Stimulated activated CD8-positive, alpha-beta memory T cell treated with anti-CD3 and anti-CD28 coated beads, Interleukin-12 subunit alpha, Interleukin-12 subunit beta, amount 100 ng/mL, for 24 hours (primary cell): ENCODE measurements at regions not wholly inside any gene's neighbourhood (a gene's known extent, or its start where the extent isn't known, plus 50 kb on each side); places are given as distances from the start of the nearest gene placed in this dataset.
"Not testable (repeated sequence)": the region's sequence is repeated elsewhere in the genome, so short reads cannot be mapped to it uniquely, and the experiment has no call there.

Experiments used
- DNase-seq: peaks from one replicate; pipeline ENCODE4 v3.0.0-alpha.2; 2020; ENCODE audit errors: extremely low read depth

GRCh38 chr11:31958076-31958735 is 132.7 kb upstream of the RCN1 start:
- peak; percentile 5 for DNase-seq

GRCh38 chr11:31957674-31958073 is 133.2 kb upstream of the RCN1 start:
- no peak for DNase-seq

- DNase-seq, result no peak
Observed at GRCh38 chr11:31956310-31956709, 134.6 kb upstream of the RCN1 start.

GRCh38 chr11:31955838-31956237 is 135.0 kb upstream of the RCN1 start:
- no peak for DNase-seq

GRCh38 chr11:31953803-31954327 is 137.0 kb upstream of the RCN1 start:
- no peak for DNase-seq

- not testable (repeated sequence) for DNase-seq
Observed at GRCh38 chr11:31949733-31950200, 138.6 kb upstream of the PAX6 start.

- DNase-seq, result no peak
Observed at GRCh38 chr11:31947051-31947450, 135.9 kb upstream of the PAX6 start.

GRCh38 chr11:31943056-31943780 is 132.1 kb upstream of the PAX6 start:
- no peak for DNase-seq

- DNase-seq, result no peak
Observed at GRCh38 chr11:31940371-31941037, 129.4 kb upstream of the PAX6 start.

- no peak for DNase-seq
Observed at GRCh38 chr11:31939004-31939403, 127.9 kb upstream of the PAX6 start.

GRCh38 chr11:31936312-31936711 is 125.2 kb upstream of the PAX6 start:
- no peak for DNase-seq

GRCh38 chr11:31932879-31933278 is 121.8 kb upstream of the PAX6 start:
- DNase-seq, result no peak

- no peak for DNase-seq
Observed at GRCh38 chr11:31927982-31928381, 116.9 kb upstream of the PAX6 start.

- no peak for DNase-seq
Observed at GRCh38 chr11:31926816-31927528, 115.8 kb upstream of the PAX6 start.

GRCh38 chr11:31926106-31926505 is 115.0 kb upstream of the PAX6 start:
- DNase-seq, result no peak

GRCh38 chr11:31922450-31922849 is 111.3 kb upstream of the PAX6 start:
- DNase-seq, result no peak

- DNase-seq, result no peak
Observed at GRCh38 chr11:31921081-31921480, 110.0 kb upstream of the PAX6 start.

GRCh38 chr11:31919175-31919574 is 108.1 kb upstream of the PAX6 start:
- DNase-seq, result no peak

GRCh38 chr11:31915867-31916266 is 104.7 kb upstream of the PAX6 start:
- DNase-seq, result no peak

- DNase-seq, result no peak
Observed at GRCh38 chr11:31913985-31914384, 102.9 kb upstream of the PAX6 start.

GRCh38 chr11:31912808-31913207 is 101.7 kb upstream of the PAX6 start:
- no peak for DNase-seq
